Ishikawa (cell line): ENCODE measurements at regions not wholly inside any gene's neighbourhood (a gene's known extent, or its start where the extent isn't known, plus 50 kb on each side); places are given as distances from the start of the nearest gene placed in this dataset.

Experiments
- CREB1 ChIP-seq: IDR thresholded peaks from 2 replicates; pipeline ENCODE4 v1.6.1; 2012; ENCODE audit warnings: low read depth
- EGR1 ChIP-seq: IDR thresholded peaks from 2 replicates; pipeline ENCODE4 v1.6.1; 2012
- TAF1 ChIP-seq: IDR thresholded peaks from 2 replicates; pipeline ENCODE4 v1.6.1; 2012; ENCODE audit warnings: low read depth, mild to moderate bottlenecking
- TEAD4 ChIP-seq: IDR thresholded peaks from 2 replicates; pipeline ENCODE4 v1.6.1; 2012
- YY1 ChIP-seq: IDR thresholded peaks from 2 replicates; pipeline ENCODE4 v1.6.1; 2012; ENCODE audit warnings: low read depth
- TF ChIP-seq, protein P1 (sequence below): IDR thresholded peaks from 2 replicates; pipeline ENCODE4 v1.6.1; 2012; ENCODE audit warnings: low read depth, mild to moderate bottlenecking

DNA sequence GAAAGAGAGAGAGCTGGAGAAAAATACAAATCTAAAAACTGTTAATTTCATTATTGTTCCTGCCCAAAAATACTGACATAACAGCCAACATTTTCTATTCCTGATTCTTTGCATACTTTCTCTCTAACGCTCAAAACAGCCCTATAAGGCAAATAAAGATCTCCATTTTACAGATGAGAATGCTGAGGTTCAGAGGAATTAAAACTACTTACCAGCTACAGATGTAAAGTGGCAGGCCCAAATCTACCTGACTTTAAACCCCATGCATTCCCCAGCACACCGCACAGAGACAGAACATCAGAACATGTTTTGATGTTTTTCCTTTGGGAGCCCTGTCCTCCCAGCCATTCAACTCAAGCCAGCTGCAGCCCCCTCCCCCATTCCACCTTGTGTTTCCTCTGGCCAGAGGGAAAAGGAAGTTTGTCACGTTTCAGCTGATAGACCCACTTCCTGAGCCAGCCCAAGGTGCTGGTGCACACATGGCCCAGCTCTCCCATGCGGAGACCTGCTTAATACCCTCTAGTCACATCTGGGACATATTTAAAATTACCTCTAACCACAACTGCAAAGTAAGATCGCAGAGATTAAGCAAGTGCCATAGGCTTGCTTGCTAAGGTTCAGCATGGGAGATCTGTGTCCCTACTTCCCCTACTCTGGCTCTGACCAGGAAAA lies 133.1 kb upstream of the NFIA start:
- no peak for TF ChIP-seq TEAD4
- no peak for TF ChIP-seq TAF1
- TF ChIP-seq YY1, result no peak
- no peak for TF ChIP-seq EGR1
- TF ChIP-seq, protein P1, sequence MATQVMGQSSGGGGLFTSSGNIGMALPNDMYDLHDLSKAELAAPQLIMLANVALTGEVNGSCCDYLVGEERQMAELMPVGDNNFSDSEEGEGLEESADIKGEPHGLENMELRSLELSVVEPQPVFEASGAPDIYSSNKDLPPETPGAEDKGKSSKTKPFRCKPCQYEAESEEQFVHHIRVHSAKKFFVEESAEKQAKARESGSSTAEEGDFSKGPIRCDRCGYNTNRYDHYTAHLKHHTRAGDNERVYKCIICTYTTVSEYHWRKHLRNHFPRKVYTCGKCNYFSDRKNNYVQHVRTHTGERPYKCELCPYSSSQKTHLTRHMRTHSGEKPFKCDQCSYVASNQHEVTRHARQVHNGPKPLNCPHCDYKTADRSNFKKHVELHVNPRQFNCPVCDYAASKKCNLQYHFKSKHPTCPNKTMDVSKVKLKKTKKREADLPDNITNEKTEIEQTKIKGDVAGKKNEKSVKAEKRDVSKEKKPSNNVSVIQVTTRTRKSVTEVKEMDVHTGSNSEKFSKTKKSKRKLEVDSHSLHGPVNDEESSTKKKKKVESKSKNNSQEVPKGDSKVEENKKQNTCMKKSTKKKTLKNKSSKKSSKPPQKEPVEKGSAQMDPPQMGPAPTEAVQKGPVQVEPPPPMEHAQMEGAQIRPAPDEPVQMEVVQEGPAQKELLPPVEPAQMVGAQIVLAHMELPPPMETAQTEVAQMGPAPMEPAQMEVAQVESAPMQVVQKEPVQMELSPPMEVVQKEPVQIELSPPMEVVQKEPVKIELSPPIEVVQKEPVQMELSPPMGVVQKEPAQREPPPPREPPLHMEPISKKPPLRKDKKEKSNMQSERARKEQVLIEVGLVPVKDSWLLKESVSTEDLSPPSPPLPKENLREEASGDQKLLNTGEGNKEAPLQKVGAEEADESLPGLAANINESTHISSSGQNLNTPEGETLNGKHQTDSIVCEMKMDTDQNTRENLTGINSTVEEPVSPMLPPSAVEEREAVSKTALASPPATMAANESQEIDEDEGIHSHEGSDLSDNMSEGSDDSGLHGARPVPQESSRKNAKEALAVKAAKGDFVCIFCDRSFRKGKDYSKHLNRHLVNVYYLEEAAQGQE, result no peak
- TF ChIP-seq CREB1, result no peak
